HCT116 (cell line): ENCODE measurements at regions not wholly inside any gene's neighbourhood (a gene's known extent, or its start where the extent isn't known, plus 50 kb on each side); places are given as distances from the start of the nearest gene placed in this dataset.

ENCODE experiments used
- ATAC-seq: fragments of 200-7000 bp; cut with Tn5 transposase; 2 replicates; pipeline ENCODE4 v1.9.1; 2020; ENCODE audit warnings: mild to moderate bottlenecking, moderate library complexity
- BruUV-seq: library from RNA; stranded (reverse); fragments of 400-500 nt; replicated peaks from 2 replicates; lab custom pipeline; 2021; lab: Mats Ljungman, UMichigan
- CTCF ChIA-PET: fragments of 300-600 bp; sonication (Branson Sonifier 250); formaldehyde crosslinking; loops from one replicate; lab custom pipeline; 2021; ENCODE audit warnings: antibody characterized with exemption; lab: Charles Lee
- POLR2A ChIA-PET: fragments of 300-600, 350-600 bp; sonication (Branson Sonifier 250); formaldehyde crosslinking; loops from one replicate; lab custom pipeline; 2021; ENCODE audit warnings: antibody characterized with exemption; lab: Charles Lee
- RAD21 ChIA-PET, 2 experiments: fragments of 300-600 bp; sonication (Branson Sonifier 250); formaldehyde crosslinking; loops; one replicate each; lab custom pipeline; 2023; ENCODE audit warnings: low total read pairs in 2 of 2; ENCODE audit not compliant: uncharacterized antibody in 2 of 2, unreplicated experiment in 2 of 2, low non-redundant PET in 1 of 2; lab: Charles Lee
- DNase-seq: peaks from one replicate; pipeline ENCODE4 v3.0.0-alpha.2; 2010; ENCODE audit warnings: low read depth, low spot score
- H2AFZ ChIP-seq: fragments of 200-600 bp; shearing (Covaris generic), sonication (generic); 2 replicates; pipeline ENCODE4 v1.6.1; 2017; ENCODE audit warnings: low read depth, mixed run types, mixed read lengths, antibody characterized with exemption, low read length; ENCODE audit not compliant: poor library complexity, severe bottlenecking
- H3K27ac ChIP-seq: 2 replicates; pipeline ENCODE4 v1.5.1; 2012; ENCODE audit warnings: low read depth, low read length
- H3K27me3 ChIP-seq: fragments of 200-600 bp; sonication (generic); 2 replicates; pipeline ENCODE4 v1.6.1; 2016; ENCODE audit warnings: mixed run types, low read length, mixed read lengths; ENCODE audit not compliant: insufficient read depth
- H3K36me3 ChIP-seq, 2 experiments: fragments of 200-500 bp in 1 of 2; fragments of 200-600 bp in 1 of 2; sonication (Bioruptor generic) in 1 of 2; sonication (generic) in 1 of 2; 2 replicates each; pipeline versions ENCODE4 v1.5.1 to v1.6.1; 2014 to 2016; ENCODE audit warnings: low read length in 2 of 2, inconsistent platforms in 1 of 2, mixed read lengths in 1 of 2, mixed run types in 1 of 2; ENCODE audit not compliant: insufficient read depth in 2 of 2, control insufficient read depth in 1 of 2
- H3K4me1 ChIP-seq, 2 experiments: fragments of 200-600 bp in 1 of 2; sonication (generic) in 1 of 2; 2 replicates each; pipeline versions ENCODE4 v1.5.1 to v1.6.1; 2012 to 2017; ENCODE audit warnings: low read length in 2 of 2, inconsistent platforms in 1 of 2, mild to moderate bottlenecking in 1 of 2, mixed read lengths in 1 of 2, mixed run types in 1 of 2, moderate library complexity in 1 of 2; ENCODE audit not compliant: insufficient read depth in 2 of 2, control insufficient read depth in 1 of 2
- H3K4me2 ChIP-seq: fragments of 200-600 bp; sonication (generic); 2 replicates; pipeline ENCODE4 v1.6.1; 2017; ENCODE audit warnings: mixed run types, low read length, mixed read lengths
- H3K4me3 ChIP-seq, 2 experiments: fragments of 200-600 bp in 1 of 2; sonication (generic) in 1 of 2; replicated peaks in 1 of 2; 2 replicates each; pipeline ENCODE4 v1.5.1; 2011 to 2016; ENCODE audit warnings: low read length in 2 of 2, control low read depth in 1 of 2, low read depth in 1 of 2, mild to moderate bottlenecking in 1 of 2, mixed read lengths in 1 of 2, mixed run types in 1 of 2
- H3K79me2 ChIP-seq: fragments of 200-600 bp; sonication (generic); 2 replicates; pipeline ENCODE4 v1.6.1; 2017; ENCODE audit warnings: mild to moderate bottlenecking, mixed run types, low read length, moderate library complexity, mixed read lengths; ENCODE audit not compliant: insufficient read depth
- H3K9ac ChIP-seq: fragments of 200-600 bp; sonication (generic); 2 replicates; pipeline ENCODE4 v1.6.1; 2016; ENCODE audit warnings: low read length, mixed read lengths
- H3K9me2 ChIP-seq: fragments of 200-600 bp; sonication (generic), shearing (Covaris generic); 2 replicates; pipeline ENCODE4 v1.6.1; 2017; ENCODE audit warnings: mixed run types, mild to moderate bottlenecking, moderate library complexity; ENCODE audit not compliant: insufficient read depth
- H3K9me3 ChIP-seq, 2 experiments: fragments of 200-500 bp in 1 of 2; fragments of 200-600 bp in 1 of 2; sonication (Bioruptor generic) in 1 of 2; sonication (generic) in 1 of 2; 2 replicates each; pipeline ENCODE4 v1.6.1; 2014 to 2017; ENCODE audit warnings: low read length in 2 of 2, mixed read lengths in 2 of 2, inconsistent platforms in 1 of 2, low read depth in 1 of 2, mild to moderate bottlenecking in 1 of 2, mixed run types in 1 of 2, moderate library complexity in 1 of 2; ENCODE audit not compliant: control insufficient read depth in 1 of 2, insufficient read depth in 1 of 2
- H4K20me1 ChIP-seq: fragments of 200-600 bp; sonication (generic), shearing (Covaris generic); 2 replicates; pipeline ENCODE4 v1.6.1; 2017; ENCODE audit warnings: mixed run types, mild to moderate bottlenecking, moderate library complexity; ENCODE audit not compliant: insufficient read depth
- ATF3 ChIP-seq: IDR thresholded peaks from 2 replicates; pipeline ENCODE4 v1.6.1; 2012
- CBX3 ChIP-seq: IDR thresholded peaks from 2 replicates; pipeline ENCODE4 v1.6.1; 2012; ENCODE audit warnings: low read depth
- CEBPB ChIP-seq: IDR thresholded peaks from 2 replicates; pipeline ENCODE4 v1.6.1; 2012; ENCODE audit warnings: low read depth
- EGR1 ChIP-seq: IDR thresholded peaks from 2 replicates; pipeline ENCODE4 v1.6.1; 2012; ENCODE audit warnings: low read depth
- ELF1 ChIP-seq: IDR thresholded peaks from 2 replicates; pipeline ENCODE4 v1.6.1; 2012; ENCODE audit warnings: low read depth, borderline replicate concordance
- EZH2 ChIP-seq: fragments of 200-600 bp; sonication (generic); IDR thresholded peaks from 2 replicates; pipeline ENCODE4 v1.6.1; 2017; ENCODE audit warnings: antibody characterized with exemption, mixed run types
- EZH2phosphoT487 ChIP-seq: fragments of 200-600 bp; IDR thresholded peaks from 2 replicates; pipeline ENCODE4 v1.6.1; 2018; ENCODE audit warnings: antibody characterized with exemption, borderline replicate concordance
- FOSL1 ChIP-seq: IDR thresholded peaks from 2 replicates; pipeline ENCODE4 v1.6.1; 2012; ENCODE audit warnings: low read depth
- MAX ChIP-seq: IDR thresholded peaks from 2 replicates; pipeline ENCODE4 v1.6.1; 2012
- POLR2A ChIP-seq: IDR thresholded peaks from 2 replicates; pipeline ENCODE4 v1.7.0; 2011; ENCODE audit warnings: borderline replicate concordance; ENCODE audit not compliant: insufficient read depth, insufficient read length; ENCODE audit errors: extremely low read depth
- POLR2AphosphoS5 ChIP-seq: IDR thresholded peaks from 2 replicates; pipeline ENCODE4 v1.6.1; 2011; ENCODE audit warnings: mild to moderate bottlenecking, low read depth, low read length, moderate library complexity
- RAD21 ChIP-seq: IDR thresholded peaks from 2 replicates; pipeline ENCODE4 v1.6.1; 2012; ENCODE audit warnings: low read depth, mild to moderate bottlenecking
- REST ChIP-seq: IDR thresholded peaks from 2 replicates; pipeline ENCODE4 v1.6.1; 2012; ENCODE audit warnings: low read depth
- SIN3A ChIP-seq: IDR thresholded peaks from 2 replicates; pipeline ENCODE4 v1.6.1; 2012; ENCODE audit warnings: low read depth
- SP1 ChIP-seq: IDR thresholded peaks from 2 replicates; pipeline ENCODE4 v1.6.1; 2012; ENCODE audit warnings: low read depth
- SRF ChIP-seq: IDR thresholded peaks from 2 replicates; pipeline ENCODE4 v1.6.1; 2012; ENCODE audit warnings: low read depth
- TCF7L2 ChIP-seq: IDR thresholded peaks from 2 replicates; pipeline ENCODE4 v1.7.0; 2011; ENCODE audit warnings: borderline replicate concordance, inconsistent platforms; ENCODE audit not compliant: insufficient read depth, insufficient read length; ENCODE audit errors: extremely low read depth
- YY1 ChIP-seq: IDR thresholded peaks from 2 replicates; pipeline ENCODE4 v1.6.1; 2011; ENCODE audit warnings: low read length, low read depth, moderate library complexity, mild to moderate bottlenecking; ENCODE audit not compliant: insufficient replicate concordance; ENCODE audit errors: extremely low read depth
- ZBTB33 ChIP-seq: IDR thresholded peaks from 2 replicates; pipeline ENCODE4 v1.6.1; 2011; ENCODE audit warnings: mild to moderate bottlenecking, low read length, moderate library complexity; ENCODE audit not compliant: insufficient replicate concordance; ENCODE audit errors: extremely low read depth
- ZNF274 ChIP-seq: fragments of 200-500 bp; sonication (Bioruptor generic); IDR thresholded peaks from 2 replicates; pipeline ENCODE4 v1.6.1; 2014; ENCODE audit warnings: mild to moderate bottlenecking, low read depth, low read length, inconsistent platforms
- intact Hi-C: fragments of 100-400 bp; cut with micrococcal nuclease; formaldehyde crosslinking; loops from 2 replicates; pipeline ENCODE4 v1.10.0; 2022

DNA sequence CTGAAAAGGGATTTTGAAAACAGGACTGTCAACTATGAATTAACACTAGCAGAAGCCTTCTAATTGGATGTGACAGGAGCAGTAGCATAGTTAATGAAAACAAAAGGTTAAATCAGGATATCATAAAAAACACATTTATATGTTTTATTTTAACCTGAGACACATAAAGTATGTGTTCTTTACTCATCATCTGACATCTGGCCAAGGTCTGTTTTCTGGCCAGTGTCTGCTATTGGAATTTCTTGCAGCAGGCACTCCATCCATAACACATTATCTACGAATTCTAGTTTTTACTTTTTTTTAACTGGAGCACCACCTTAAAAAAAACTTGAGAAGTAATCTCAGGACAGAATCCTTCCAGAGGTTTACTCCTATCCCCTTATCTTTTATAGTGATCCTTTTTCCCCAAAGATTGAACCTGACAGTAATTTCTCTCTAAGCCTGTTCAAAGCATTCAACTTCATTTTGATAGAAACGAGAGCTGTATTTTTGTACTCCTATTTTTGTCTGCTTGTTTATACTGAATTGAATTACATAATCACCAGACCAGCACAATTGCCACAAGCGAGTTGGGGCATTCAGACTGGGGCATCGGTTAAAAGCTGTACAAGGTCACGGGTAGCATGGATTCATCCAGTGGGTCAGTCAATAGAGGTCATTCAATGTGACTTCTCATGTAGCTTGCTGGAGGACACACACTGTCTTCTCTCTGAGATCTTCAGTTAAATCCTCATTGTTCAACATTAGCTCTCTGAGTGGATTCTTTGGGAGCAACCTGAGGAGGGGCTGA is 205.6 kb upstream of the CLINT1 start:
- ChIA-PET POLR2A (interaction anchor here (0.7 kb wide), 1 partner anchor 235 kb away, joined by 3 read pairs; no protein-coding TSS in a partner anchor), RAD21 (no interaction called here), CTCF (interaction anchor here (0.9 to 5.0 kb wide), 2 partner anchors 11 kb away, joined by 3 to 40 read pairs; no protein-coding TSS in a partner anchor)
- intact Hi-C loops: no loop called here
- Histone ChIP-seq H3K4me3 (no peak overlapping the region), H3K4me2 (no peak overlapping the region), H3K4me1 (no peaks in the 10 kb centered on the region), H2AFZ (no peak overlapping the region), H4K20me1 (no peaks in the 10 kb centered on the region), H3K79me2 (no peaks in the 10 kb centered on the region), H3K9me3 (no peaks in the 10 kb centered on the region), H3K27me3 (peaks cover 43% of the 10 kb centered on the region)
- BruUV-seq: no TSS peak
- DNase-seq: no peak
- ATAC-seq: no peak
- TF ChIP-seq CEBPB (no peak), ATF3 (no peak), MAX (no peak), SP1 (no peak), TCF7L2 (no peak), ZNF274 (no peak), ELF1 (no peak), POLR2A (no peak), FOSL1 (no peak), CBX3 (no peak), SIN3A (no peak), ZBTB33 (no peak), EZH2phosphoT487 (no peak), RAD21 (no peak), EGR1 (no peak), YY1 (no peak), POLR2AphosphoS5 (no peak), EZH2 (no peak), SRF (no peak), REST (no peak)
- TF ChIP-seq, all 23 proteins: peak for 0
- Histone ChIP-seq H3K9ac (no peak overlapping the region), H3K27ac (no peak overlapping the region), H3K9me2 (no peaks in the 10 kb centered on the region), H3K36me3 (no peaks in the 10 kb centered on the region)
